Kidney (tissue), 13 donors: ENCODE measurements at regions not wholly inside any gene's neighbourhood (a gene's known extent, or its start where the extent isn't known, plus 50 kb on each side); places are given as distances from the start of the nearest gene placed in this dataset.

Experiments
- DNase-seq, 5 donors: peaks; one replicate each; pipeline ENCODE4 v3.0.0-alpha.2; 2013 to 2020
- FAIRE-seq: peaks from 2 replicates; lab custom pipeline; 2012; peaks lifted over from hg19 to GRCh38; lab: Jason Lieb, UNC
- H3K27ac ChIP-seq, 2 donors: one replicate each; pipeline ENCODE4 v1.7.0; 2013; ENCODE audit warnings: low read depth in 2 of 2, low read length in 2 of 2, inconsistent platforms in 1 of 2
- H3K27me3 ChIP-seq: one replicate; pipeline ENCODE4 v1.7.1; 2013; ENCODE audit warnings: low read length, inconsistent platforms; ENCODE audit not compliant: control insufficient read depth, insufficient read depth
- H3K36me3 ChIP-seq, 3 donors: one replicate each; pipeline versions ENCODE4 v1.7.0 to v1.7.1; 2013; ENCODE audit warnings: low read length in 3 of 3, control low read depth in 1 of 3, inconsistent platforms in 1 of 3; ENCODE audit not compliant: insufficient read depth in 3 of 3, control insufficient read depth in 2 of 3
- H3K4me1 ChIP-seq, 3 donors: one replicate each; pipeline versions ENCODE4 v1.7.0 to v1.7.1; 2013; ENCODE audit warnings: low read length in 3 of 3, inconsistent platforms in 1 of 3, low read depth in 1 of 3; ENCODE audit not compliant: control insufficient read depth in 2 of 3, insufficient read depth in 2 of 3
- H3K4me3 ChIP-seq, 3 donors: one replicate each; pipeline versions ENCODE4 v1.7.0 to v1.8.1; 2013; ENCODE audit warnings: low read length in 3 of 3, control low read depth in 1 of 3, inconsistent platforms in 1 of 3
- H3K9ac ChIP-seq, 3 donors: one replicate each; pipeline versions ENCODE4 v1.7.0 to v1.7.1; 2013; ENCODE audit warnings: low read length in 3 of 3, control low read depth in 1 of 3, inconsistent platforms in 1 of 3
- H3K9me3 ChIP-seq, 3 donors: one replicate each; pipeline versions ENCODE4 v1.7.0 to v1.7.1; 2013; ENCODE audit warnings: low read length in 3 of 3, control low read depth in 1 of 3, inconsistent platforms in 1 of 3; ENCODE audit not compliant: control insufficient read depth in 2 of 3, insufficient read depth in 1 of 3
- intact Hi-C: fragments of 100-400 bp; cut with DNase I; formaldehyde crosslinking; loops from one replicate; pipeline ENCODE4 v1.11.1; 2022
- TF ChIP-seq, protein P1 (sequence below): IDR thresholded peaks from 3 replicates; pipeline ENCODE4 v1.5.1; 2012; ENCODE audit warnings: mild to moderate bottlenecking, moderate library complexity, borderline replicate concordance; ENCODE audit not compliant: insufficient read depth; ENCODE audit errors: extremely low read depth
- donor health status: control.
- donor health status: control.
- donor health status: control.
- donor health status: control.
- donor health status: control.
- donor health status: DM: yes; HTN: yes; CAD: no.
- donor health status: Normal renal cell carcinoma (clear cell type).

DNA sequence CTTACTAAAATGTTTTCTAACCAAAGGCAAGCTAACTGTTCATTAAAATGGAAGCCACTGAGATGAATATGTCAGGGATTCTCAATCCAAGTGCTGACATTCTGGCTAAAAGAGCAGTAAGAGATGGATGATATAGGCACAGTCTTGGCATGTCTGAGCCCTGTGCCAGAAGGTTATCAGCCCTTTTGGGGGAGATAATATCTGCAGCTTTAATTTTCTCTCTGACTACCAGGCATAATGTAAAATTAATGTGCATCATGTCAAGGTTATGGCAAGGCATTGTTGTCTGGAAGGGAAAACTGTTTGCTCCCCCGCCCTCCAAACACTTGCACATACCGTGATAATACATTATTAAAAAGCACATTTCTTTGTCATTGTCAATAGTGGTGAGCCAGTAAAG is 609.8 kb downstream of the ZNF608 start:
- TF ChIP-seq, protein P1, sequence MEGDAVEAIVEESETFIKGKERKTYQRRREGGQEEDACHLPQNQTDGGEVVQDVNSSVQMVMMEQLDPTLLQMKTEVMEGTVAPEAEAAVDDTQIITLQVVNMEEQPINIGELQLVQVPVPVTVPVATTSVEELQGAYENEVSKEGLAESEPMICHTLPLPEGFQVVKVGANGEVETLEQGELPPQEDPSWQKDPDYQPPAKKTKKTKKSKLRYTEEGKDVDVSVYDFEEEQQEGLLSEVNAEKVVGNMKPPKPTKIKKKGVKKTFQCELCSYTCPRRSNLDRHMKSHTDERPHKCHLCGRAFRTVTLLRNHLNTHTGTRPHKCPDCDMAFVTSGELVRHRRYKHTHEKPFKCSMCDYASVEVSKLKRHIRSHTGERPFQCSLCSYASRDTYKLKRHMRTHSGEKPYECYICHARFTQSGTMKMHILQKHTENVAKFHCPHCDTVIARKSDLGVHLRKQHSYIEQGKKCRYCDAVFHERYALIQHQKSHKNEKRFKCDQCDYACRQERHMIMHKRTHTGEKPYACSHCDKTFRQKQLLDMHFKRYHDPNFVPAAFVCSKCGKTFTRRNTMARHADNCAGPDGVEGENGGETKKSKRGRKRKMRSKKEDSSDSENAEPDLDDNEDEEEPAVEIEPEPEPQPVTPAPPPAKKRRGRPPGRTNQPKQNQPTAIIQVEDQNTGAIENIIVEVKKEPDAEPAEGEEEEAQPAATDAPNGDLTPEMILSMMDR = no peak
- H3K27ac ChIP-seq = no peak overlapping the region
- no peak overlapping the region for H3K9ac ChIP-seq
- no peaks in the 10 kb centered on the region for H3K36me3 ChIP-seq
- FAIRE-seq = no peak
- H3K27me3 ChIP-seq = no peaks in the 10 kb centered on the region
- H3K9me3 ChIP-seq = no peaks in the 10 kb centered on the region
- no peak for DNase-seq
- H3K4me1 ChIP-seq = no peaks in the 10 kb centered on the region
- H3K4me3 ChIP-seq = no peak overlapping the region
- intact Hi-C loops = no loop called here

DNA sequence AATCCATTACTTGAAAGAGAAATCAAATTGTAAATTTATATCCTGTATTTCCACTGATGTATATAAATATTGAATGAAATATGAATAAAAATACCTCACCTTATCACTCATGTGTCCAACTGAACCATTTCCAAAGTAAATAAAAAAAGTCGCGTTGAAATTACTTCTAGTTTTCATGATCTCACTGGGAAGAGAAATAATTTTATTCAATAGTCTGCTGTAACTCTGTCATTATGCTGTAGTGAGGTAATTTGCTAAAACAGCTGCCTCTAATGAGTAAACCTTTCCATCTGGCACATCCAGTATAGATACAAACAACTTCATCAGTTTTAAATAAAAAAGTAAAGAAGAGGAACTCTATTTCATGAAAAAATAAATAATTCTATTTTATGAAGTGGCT is 611.5 kb downstream of the ZNF608 start:
- Histone ChIP-seq H3K36me3 (no peaks in the 10 kb centered on the region), H3K4me3 (no peak overlapping the region), H3K9ac (no peak overlapping the region), H3K27me3 (no peaks in the 10 kb centered on the region), H3K27ac (no peak overlapping the region), H3K9me3 (no peaks in the 10 kb centered on the region), H3K4me1 (no peaks in the 10 kb centered on the region)
- FAIRE-seq = no peak
- no peak for DNase-seq
- TF ChIP-seq, protein P1 = no peak
- intact Hi-C loops = no loop called here

DNA sequence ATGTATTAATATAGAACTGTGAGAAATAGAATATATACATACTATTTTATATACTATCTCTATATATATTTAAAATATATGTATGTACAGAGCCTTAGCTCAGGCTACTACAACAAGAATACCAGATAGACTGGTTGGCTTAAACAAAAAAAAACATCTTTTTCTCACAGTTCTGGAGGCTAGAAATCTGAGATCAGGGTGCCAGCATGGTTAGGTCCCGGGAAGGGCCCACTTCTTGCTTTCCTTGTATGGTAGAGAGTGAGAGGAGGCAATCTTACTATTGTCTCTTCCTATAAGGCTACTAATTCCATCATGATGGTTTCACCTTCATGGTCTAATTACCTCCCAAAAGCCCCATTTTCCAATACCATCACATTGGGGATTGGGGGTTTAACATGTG is 613.0 kb downstream of the ZNF608 start:
- Histone ChIP-seq H3K27me3 (no peaks in the 10 kb centered on the region), H3K36me3 (no peaks in the 10 kb centered on the region), H3K4me3 (no peak overlapping the region), H3K9ac (no peak overlapping the region), H3K4me1 (no peaks in the 10 kb centered on the region), H3K27ac (no peak overlapping the region), H3K9me3 (no peaks in the 10 kb centered on the region)
- DNase-seq (no peak), FAIRE-seq (no peak)
- intact Hi-C loops = no loop called here
- TF ChIP-seq, protein P1 = no peak

DNA sequence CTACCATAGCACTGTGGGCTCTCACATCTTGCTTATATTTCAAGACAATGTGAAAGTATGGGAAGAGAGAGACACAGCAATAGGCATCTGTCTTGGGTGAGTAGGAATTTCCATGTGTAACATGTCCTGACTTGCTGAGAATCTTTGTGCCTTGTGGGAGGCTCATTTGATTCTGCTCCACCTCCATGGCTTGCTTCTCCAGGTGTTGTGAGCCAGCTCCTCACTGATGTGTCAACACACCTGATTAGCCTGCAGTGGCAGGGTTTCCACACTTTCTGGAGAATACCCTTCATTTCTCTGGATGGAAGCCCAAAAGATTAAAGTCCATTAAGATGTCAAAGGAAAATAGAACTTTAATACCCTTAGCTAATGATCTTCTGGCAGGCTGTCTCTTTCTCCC is 613.6 kb downstream of the ZNF608 start:
- no peaks in the 10 kb centered on the region for H3K36me3 ChIP-seq
- no peak for DNase-seq
- intact Hi-C loops = no loop called here
- FAIRE-seq = no peak
- TF ChIP-seq, protein P1 = no peak
- no peak overlapping the region for H3K27ac ChIP-seq
- no peak overlapping the region for H3K9ac ChIP-seq
- no peaks in the 10 kb centered on the region for H3K9me3 ChIP-seq
- peaks cover 0 to 4% (median under 1%) of the 10 kb centered on the region in 3 donors for H3K4me1 ChIP-seq
- H3K4me3 ChIP-seq = no peak overlapping the region
- no peaks in the 10 kb centered on the region for H3K27me3 ChIP-seq
